Neural crest cell (in vitro differentiated cells): ENCODE measurements at regions not wholly inside any gene's neighbourhood (a gene's known extent, or its start where the extent isn't known, plus 50 kb on each side); places are given as distances from the start of the nearest gene placed in this dataset.

Experiments
- DNase-seq: peaks from one replicate; pipeline ENCODE4 v3.0.0; 2021; ENCODE audit warnings: low read depth, mixed read lengths, low spot score
- H3K27ac Mint-ChIP-seq: one replicate; pipeline ENCODE4 v1.8.0; 2021; ENCODE audit warnings: mild to moderate bottlenecking, mixed read lengths; ENCODE audit not compliant: unreplicated experiment
- H3K27me3 Mint-ChIP-seq: 2 replicates; pipeline ENCODE4 v1.8.0; 2021; ENCODE audit warnings: low read depth, mild to moderate bottlenecking, mixed read lengths
- H3K36me3 Mint-ChIP-seq: 2 replicates; pipeline ENCODE4 v1.8.0; 2021; ENCODE audit warnings: low read depth, mild to moderate bottlenecking, mixed read lengths
- H3K4me1 Mint-ChIP-seq: 2 replicates; pipeline ENCODE4 v1.8.0; 2021; ENCODE audit warnings: mixed read lengths
- H3K4me3 Mint-ChIP-seq: one replicate; pipeline ENCODE4 v1.8.0; 2021; ENCODE audit warnings: mild to moderate bottlenecking, mixed read lengths
- H3K9me3 Mint-ChIP-seq: 2 replicates; pipeline ENCODE4 v1.8.0; 2021; ENCODE audit warnings: mixed read lengths
- TF ChIP-seq, protein P1 (sequence below): fragments of 200-600 bp; sonication (generic); conservative IDR thresholded peaks from 2 replicates; pipeline ENCODE4 v1.5.0; 2021; ENCODE audit warnings: antibody characterized with exemption, mild to moderate bottlenecking

DNA sequence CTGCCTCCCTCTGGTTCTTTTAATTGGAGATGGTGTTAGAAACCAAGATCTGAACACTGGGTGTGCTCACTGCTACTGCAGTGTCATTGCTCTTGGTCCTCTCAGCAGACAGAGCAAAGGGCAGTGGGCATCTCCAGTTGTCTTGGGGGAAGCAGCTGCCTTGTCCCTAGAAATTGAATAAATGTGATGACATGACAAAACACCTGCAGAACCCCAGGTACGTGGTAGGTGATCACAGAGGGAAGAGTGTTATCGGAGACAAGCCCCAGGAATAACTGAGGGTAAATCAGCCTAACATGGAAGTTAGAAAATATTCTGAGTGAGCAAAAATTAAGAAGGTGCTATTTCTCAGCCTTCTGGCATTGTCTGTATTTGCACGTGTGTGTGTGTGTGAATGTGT, 311.9 kb upstream of the HDAC4 start:
- H3K27me3 Mint-ChIP-seq: peaks cover 4% of the 10 kb centered on the region
- no peak overlapping the region for H3K27ac Mint-ChIP-seq
- no peak overlapping the region for H3K4me3 Mint-ChIP-seq
- peaks cover 23% of the 10 kb centered on the region for H3K4me1 Mint-ChIP-seq
- H3K36me3 Mint-ChIP-seq: no peaks in the 10 kb centered on the region
- TF ChIP-seq, protein P1, sequence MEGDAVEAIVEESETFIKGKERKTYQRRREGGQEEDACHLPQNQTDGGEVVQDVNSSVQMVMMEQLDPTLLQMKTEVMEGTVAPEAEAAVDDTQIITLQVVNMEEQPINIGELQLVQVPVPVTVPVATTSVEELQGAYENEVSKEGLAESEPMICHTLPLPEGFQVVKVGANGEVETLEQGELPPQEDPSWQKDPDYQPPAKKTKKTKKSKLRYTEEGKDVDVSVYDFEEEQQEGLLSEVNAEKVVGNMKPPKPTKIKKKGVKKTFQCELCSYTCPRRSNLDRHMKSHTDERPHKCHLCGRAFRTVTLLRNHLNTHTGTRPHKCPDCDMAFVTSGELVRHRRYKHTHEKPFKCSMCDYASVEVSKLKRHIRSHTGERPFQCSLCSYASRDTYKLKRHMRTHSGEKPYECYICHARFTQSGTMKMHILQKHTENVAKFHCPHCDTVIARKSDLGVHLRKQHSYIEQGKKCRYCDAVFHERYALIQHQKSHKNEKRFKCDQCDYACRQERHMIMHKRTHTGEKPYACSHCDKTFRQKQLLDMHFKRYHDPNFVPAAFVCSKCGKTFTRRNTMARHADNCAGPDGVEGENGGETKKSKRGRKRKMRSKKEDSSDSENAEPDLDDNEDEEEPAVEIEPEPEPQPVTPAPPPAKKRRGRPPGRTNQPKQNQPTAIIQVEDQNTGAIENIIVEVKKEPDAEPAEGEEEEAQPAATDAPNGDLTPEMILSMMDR: no peak
- no peak for DNase-seq
- H3K9me3 Mint-ChIP-seq: peaks cover 10% of the 10 kb centered on the region

DNA sequence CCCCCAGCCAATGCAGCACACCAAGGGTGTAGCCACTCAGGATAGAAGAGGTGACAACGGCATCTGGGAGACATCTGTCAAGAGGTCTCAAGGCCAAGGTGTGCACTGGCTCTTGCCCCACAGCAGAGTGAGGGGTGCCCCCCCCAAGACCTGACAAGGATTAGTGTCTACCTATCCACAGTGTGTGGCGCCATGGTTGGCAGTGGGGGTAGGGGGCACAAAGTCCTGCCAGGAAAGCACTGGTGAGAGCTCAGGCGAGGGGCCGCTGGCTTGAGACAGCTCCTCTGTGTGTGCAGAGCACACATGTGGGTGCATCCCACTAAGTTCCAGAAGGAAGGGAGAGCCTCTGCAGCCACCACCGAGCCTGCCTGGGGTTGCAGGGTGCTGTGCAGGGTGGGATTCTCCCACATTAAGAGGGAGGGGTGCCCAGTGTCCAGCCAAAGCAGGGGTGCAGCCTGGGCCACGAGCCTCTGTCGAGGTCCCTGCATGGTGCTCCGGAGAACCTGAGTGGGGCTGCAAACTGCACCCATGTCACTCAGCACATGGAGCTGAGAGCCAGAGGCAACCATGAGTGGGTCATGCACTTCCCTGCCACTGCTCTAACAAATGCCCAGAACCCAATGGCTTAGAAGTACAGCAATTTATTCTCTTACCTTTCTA, 311.2 kb upstream of the HDAC4 start:
- peaks cover 10% of the 10 kb centered on the region for H3K9me3 Mint-ChIP-seq
- no peak for DNase-seq
- no peaks in the 10 kb centered on the region for H3K36me3 Mint-ChIP-seq
- TF ChIP-seq, protein P1: no peak
- H3K27ac Mint-ChIP-seq: no peak overlapping the region
- H3K4me1 Mint-ChIP-seq: peaks cover 23% of the 10 kb centered on the region
- H3K4me3 Mint-ChIP-seq: no peak overlapping the region
- H3K27me3 Mint-ChIP-seq: peaks cover 6% of the 10 kb centered on the region

DNA sequence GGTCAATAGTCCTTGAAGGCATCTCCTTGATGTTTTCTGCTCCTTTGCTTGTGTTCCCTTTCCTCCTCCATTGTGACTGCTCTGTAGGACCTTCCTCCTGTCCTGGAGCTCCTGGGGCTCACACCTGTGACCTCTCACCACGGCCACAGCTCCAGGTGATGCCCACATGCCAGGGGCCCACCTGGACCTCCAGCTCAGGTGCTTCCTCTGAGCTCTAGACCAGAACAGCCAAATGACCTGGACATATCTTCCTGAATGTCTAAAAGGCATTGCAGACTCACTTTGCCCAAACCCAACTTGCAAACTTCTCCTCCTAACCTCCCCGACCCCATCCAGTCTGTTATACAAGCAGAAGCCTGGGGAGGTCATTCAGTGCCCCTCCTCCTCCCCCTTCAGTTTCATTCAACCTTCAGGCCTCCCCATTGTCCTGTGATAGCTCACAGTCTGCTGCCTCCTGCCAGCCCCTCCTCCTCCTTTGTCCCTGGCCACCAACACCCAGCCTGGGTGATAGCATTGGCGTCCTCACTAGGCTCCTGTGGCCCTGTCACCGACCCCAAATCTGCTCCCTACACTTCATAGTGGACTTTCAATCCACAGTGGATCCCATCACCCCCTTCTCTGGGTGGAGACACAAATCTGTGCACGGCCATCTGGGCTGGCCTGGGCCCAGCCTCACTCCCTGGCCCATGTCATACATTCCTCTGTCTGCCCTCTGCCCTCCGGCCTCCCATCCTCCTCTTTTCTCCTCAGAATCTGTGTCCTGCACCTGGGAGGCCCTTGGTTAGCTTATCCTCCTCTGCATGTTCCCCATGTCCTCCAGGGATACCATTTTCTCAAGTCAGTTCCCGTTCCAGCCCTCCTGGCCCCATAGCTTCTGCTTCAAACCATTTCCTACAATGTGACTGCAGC, 310.4 kb upstream of the HDAC4 start:
- no peak for DNase-seq
- Mint-ChIP-seq H3K4me1 (peaks cover 19% of the 10 kb centered on the region), H3K9me3 (peaks cover 10% of the 10 kb centered on the region), H3K27me3 (peaks cover 9% of the 10 kb centered on the region), H3K4me3 (no peak overlapping the region), H3K27ac (no peak overlapping the region), H3K36me3 (no peaks in the 10 kb centered on the region)
- TF ChIP-seq, protein P1: no peak

DNA sequence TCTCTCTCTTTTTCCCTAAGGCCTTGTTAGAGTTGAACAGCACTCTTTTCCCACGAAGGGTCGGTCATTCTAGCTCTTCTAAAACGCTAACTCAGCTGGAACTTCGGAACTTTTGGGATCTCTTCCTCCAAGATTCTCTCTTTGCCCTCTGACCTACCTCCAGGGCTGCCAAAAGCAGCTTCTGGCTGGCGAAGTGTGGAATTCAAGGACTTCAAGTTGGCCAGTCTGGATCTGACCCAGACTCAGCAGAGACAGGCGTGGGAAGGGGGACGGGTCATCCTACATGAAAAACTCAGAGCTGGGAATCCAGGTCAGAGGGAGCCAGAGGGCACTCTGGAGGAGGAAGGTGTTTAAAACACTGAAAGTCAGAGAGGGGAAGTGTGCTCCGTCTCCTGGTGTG, 305.5 kb upstream of the HDAC4 start:
- Mint-ChIP-seq H3K27me3 (peaks cover 10% of the 10 kb centered on the region), H3K27ac (no peak overlapping the region)
- TF ChIP-seq, protein P1: no peak

DNA sequence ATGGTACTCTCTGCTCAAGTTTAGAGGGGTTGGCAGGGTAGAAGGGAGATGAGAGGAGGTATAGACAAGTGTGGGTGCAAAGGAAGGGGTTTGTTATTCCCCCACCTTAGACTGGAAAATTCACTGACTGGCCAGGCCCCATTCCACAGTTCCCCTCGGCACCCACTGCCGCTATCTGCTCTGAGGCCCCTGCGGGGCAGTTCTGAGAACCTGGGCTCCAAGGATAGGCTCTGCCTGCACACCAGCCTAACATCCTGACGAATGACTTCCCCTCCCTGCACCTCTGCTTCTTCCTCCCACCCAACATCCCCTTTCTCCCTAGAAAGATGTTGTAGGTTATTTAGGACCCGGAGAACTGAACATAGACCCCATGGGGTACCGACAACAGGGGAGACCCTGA, 303.9 kb upstream of the HDAC4 start:
- DNase-seq: no peak
- peaks cover 12% of the 10 kb centered on the region for H3K4me1 Mint-ChIP-seq
- TF ChIP-seq, protein P1: no peak
- no peak overlapping the region for H3K4me3 Mint-ChIP-seq
- no peak overlapping the region for H3K27ac Mint-ChIP-seq
- peaks cover 3% of the 10 kb centered on the region for H3K9me3 Mint-ChIP-seq
- peaks cover 7% of the 10 kb centered on the region for H3K36me3 Mint-ChIP-seq
- peaks cover 10% of the 10 kb centered on the region for H3K27me3 Mint-ChIP-seq

More for the DNA sequence above, 305.5 kb upstream of the HDAC4 start:
- peaks cover 3% of the 10 kb centered on the region for H3K9me3 Mint-ChIP-seq
- H3K4me3 Mint-ChIP-seq: no peak overlapping the region
- DNase-seq: no peak
- H3K36me3 Mint-ChIP-seq: peaks cover 7% of the 10 kb centered on the region
- peaks cover 10% of the 10 kb centered on the region for H3K4me1 Mint-ChIP-seq
